ENCODE measurements at regions not wholly inside any gene's neighbourhood (a gene's known extent, or its start where the extent isn't known, plus 50 kb on each side); places are given as distances from the start of the nearest gene placed in this dataset.
"Not testable (repeated sequence)": the region's sequence is repeated elsewhere in the genome, so short reads cannot be mapped to it uniquely, and the experiment has no call there.

DNA sequence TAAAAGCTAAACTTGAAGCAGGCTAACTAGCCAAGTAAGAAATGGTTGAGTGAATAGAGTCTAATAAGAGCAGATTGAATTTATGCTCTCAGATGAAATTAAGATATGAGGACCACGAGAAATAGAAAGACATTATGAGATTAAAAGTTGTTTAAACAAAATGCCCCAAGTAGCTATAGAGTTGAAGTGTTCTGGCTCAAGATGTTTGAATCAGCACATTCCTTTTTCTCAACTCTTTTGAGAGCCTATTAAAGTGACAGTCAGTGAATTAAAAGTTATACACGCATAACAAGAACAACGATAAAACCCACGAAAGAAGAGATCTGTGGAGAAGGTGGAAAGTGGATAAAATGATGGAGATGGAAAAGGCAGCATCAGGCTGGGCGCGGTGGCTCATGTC is 322.2 kb upstream of the ANKRD30A start:
- Mint-ChIP-seq H3K4me1 (no peaks in the 10 kb centered on the region), H3K9me3 (peaks cover 3% of the 10 kb centered on the region), H3K27ac (no peak overlapping the region), H3K4me3 (no peak overlapping the region), H3K27me3 (no peaks in the 10 kb centered on the region), H3K36me3 (no peaks in the 10 kb centered on the region)
- DNase-seq: no peak
- CTCF ChIA-PET: no interaction called here

DNA sequence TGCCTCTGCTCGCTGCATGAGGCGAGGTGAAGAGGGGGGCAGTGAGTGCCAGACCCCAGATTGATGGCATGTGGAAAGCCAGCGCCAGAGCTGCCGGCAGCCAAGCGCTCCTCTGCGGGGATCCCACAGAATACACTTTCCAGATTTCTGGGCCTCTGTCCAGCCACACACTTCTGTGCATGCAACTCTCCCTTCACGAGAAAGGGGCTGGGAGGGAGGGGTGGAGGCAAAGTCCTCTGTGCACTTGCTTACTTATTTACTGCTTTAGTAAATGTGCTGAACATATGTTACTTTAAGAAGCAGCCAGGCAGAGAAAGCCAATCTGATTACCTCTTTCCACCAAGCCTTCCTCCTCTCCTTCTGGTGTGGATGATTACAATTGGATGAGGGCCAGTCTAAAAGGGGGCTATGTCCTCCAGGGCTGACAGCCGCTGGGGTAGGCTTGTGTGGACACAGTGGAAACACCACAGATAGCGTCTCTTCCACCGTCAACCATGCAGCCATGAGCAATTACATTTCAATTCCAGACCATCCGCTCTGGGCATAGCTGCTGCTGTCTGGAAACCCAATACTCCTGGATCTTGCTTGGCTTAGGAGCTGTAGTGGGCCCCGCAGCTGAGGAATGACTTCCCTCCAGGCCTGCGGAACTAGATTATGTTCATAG is 322.8 kb upstream of the ANKRD30A start:
- H3K4me3 Mint-ChIP-seq: no peak overlapping the region
- no peak for DNase-seq
- H3K4me1 Mint-ChIP-seq: no peaks in the 10 kb centered on the region
- no peak overlapping the region for H3K27ac Mint-ChIP-seq
- H3K36me3 Mint-ChIP-seq: no peaks in the 10 kb centered on the region
- H3K27me3 Mint-ChIP-seq: no peaks in the 10 kb centered on the region
- CTCF ChIA-PET: no interaction called here
- peaks cover 3% of the 10 kb centered on the region for H3K9me3 Mint-ChIP-seq

- CTCF ChIA-PET: no interaction called here
- H3K36me3 Mint-ChIP-seq: no peaks in the 10 kb centered on the region
- H3K27me3 Mint-ChIP-seq: no peaks in the 10 kb centered on the region
- no peak for DNase-seq
- H3K9me3 Mint-ChIP-seq: peaks cover 3% of the 10 kb centered on the region
- H3K27ac Mint-ChIP-seq: no peak overlapping the region
- H3K4me3 Mint-ChIP-seq: no peak overlapping the region
- no peaks in the 10 kb centered on the region for H3K4me1 Mint-ChIP-seq
Observed at GRCh38 chr10:36801660-36802059, 323.7 kb upstream of the ANKRD30A start.

DNA sequence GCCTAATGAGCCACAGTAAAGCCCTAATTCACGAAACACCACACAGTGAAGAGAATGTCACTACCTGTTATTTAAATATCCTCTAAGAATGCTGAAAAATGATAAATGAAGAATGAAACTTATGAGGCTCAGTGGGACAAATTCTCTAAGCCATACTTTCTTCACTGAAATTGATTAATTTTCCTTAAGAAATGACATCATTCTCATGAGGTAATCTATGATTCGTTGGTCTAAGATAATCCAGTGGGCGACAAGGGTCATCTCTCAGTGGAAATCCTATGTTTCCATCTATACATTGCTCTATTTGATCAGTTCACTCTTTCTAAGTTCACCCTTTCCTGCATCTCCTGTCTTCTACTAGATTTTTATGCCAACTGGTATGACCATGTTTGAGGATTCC is 330.4 kb upstream of the ANKRD30A start:
- CTCF ChIA-PET: no interaction called here
- Mint-ChIP-seq H3K27ac (no peak overlapping the region), H3K9me3 (peaks cover 2% of the 10 kb centered on the region), H3K27me3 (no peaks in the 10 kb centered on the region), H3K36me3 (no peaks in the 10 kb centered on the region), H3K4me1 (no peaks in the 10 kb centered on the region), H3K4me3 (no peak overlapping the region)
- no peak for DNase-seq

DNA sequence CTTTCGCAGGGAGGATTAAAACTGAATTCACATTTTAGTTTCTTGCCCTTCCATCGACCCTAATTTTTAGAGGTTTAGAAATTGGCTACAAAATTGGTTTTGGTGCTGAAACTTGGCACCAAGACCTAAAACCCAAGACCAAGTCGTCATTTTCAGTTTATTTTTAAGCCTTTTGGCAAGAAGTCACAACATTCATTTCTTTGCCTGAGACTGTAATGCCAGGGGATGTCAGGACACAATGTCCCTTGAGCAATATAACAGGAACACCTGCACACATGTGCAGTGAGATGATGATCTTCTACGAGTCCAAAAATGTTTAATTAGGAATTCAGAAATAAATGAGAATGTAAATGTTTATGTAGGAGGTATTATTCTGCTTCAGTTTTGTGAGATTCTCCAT is 335.4 kb upstream of the ANKRD30A start:
- CTCF ChIA-PET: no interaction called here
- Mint-ChIP-seq H3K27ac (no peak overlapping the region), H3K36me3 (no peaks in the 10 kb centered on the region), H3K9me3 (peaks cover 2% of the 10 kb centered on the region), H3K4me1 (no peaks in the 10 kb centered on the region), H3K4me3 (no peak overlapping the region), H3K27me3 (no peaks in the 10 kb centered on the region)
- DNase-seq: no peak

- Mint-ChIP-seq H3K27ac (no peak overlapping the region), H3K36me3 (no peaks in the 10 kb centered on the region), H3K27me3 (no peaks in the 10 kb centered on the region), H3K4me1 (no peaks in the 10 kb centered on the region), H3K9me3 (peaks cover 6% of the 10 kb centered on the region), H3K4me3 (no peak overlapping the region)
- CTCF ChIA-PET: no interaction called here
- DNase-seq: no peak
Observed at GRCh38 chr10:36788152-36788551, 337.2 kb upstream of the ANKRD30A start.

DNA sequence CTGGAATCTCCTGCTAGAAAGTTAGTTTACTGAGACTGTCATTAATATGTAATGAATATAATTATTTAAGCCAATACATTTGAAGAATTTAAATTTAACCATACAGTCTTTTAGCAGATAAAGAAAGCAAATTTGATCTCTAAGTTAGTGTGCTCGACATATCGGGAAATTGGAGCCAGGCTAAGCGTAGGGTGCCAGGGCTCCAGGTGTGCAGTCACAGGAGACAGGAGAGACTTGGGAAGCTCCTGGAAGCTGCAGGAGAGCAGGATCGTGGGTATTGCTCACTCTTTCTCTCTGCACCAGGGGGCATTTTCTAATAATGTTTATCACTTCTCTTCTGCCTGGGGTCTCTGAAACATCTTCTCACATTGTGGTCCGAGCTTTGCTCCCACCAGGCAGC is 342.0 kb upstream of the ANKRD30A start:
- CTCF ChIA-PET: no interaction called here
- DNase-seq: no peak
- no peaks in the 10 kb centered on the region for H3K36me3 Mint-ChIP-seq
- no peaks in the 10 kb centered on the region for H3K4me1 Mint-ChIP-seq
- no peaks in the 10 kb centered on the region for H3K27me3 Mint-ChIP-seq
- no peak overlapping the region for H3K27ac Mint-ChIP-seq
- H3K9me3 Mint-ChIP-seq: peaks cover 6% of the 10 kb centered on the region
- H3K4me3 Mint-ChIP-seq: no peak overlapping the region

GRCh38 chr10:36781570-36781969 is 343.8 kb upstream of the ANKRD30A start:
- CTCF ChIA-PET: no interaction called here
- H3K36me3 Mint-ChIP-seq: no peaks in the 10 kb centered on the region
- no peak overlapping the region for H3K4me3 Mint-ChIP-seq
- H3K27me3 Mint-ChIP-seq: no peaks in the 10 kb centered on the region
- H3K4me1 Mint-ChIP-seq: no peaks in the 10 kb centered on the region
- no peak overlapping the region for H3K27ac Mint-ChIP-seq
- no peak for DNase-seq
- peaks cover 6% of the 10 kb centered on the region for H3K9me3 Mint-ChIP-seq

DNA sequence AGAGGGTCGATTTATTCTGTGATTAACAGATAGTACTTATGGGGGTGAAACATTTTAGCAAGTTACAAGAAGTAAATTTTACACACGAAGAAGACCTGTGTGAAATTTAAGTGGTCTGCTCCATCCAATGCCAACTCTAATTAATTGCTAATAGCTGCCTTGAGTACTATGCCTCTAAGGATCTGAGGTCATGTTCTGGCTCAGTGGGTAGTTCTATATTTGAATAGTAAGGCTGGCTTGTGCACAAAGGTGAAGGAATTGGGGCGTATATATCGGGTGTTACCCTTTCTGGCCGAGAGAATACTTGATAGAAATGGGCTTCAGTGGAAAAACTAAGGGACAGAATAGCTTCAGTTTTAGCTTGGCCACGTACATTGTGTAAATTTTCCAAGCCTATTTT is 345.2 kb upstream of the ANKRD30A start:
- H3K4me1 Mint-ChIP-seq: no peaks in the 10 kb centered on the region
- H3K36me3 Mint-ChIP-seq: no peaks in the 10 kb centered on the region
- DNase-seq: no peak
- no peak overlapping the region for H3K4me3 Mint-ChIP-seq
- no peak overlapping the region for H3K27ac Mint-ChIP-seq
- no peaks in the 10 kb centered on the region for H3K27me3 Mint-ChIP-seq
- CTCF ChIA-PET: no interaction called here
- H3K9me3 Mint-ChIP-seq: peaks cover 6% of the 10 kb centered on the region

DNA sequence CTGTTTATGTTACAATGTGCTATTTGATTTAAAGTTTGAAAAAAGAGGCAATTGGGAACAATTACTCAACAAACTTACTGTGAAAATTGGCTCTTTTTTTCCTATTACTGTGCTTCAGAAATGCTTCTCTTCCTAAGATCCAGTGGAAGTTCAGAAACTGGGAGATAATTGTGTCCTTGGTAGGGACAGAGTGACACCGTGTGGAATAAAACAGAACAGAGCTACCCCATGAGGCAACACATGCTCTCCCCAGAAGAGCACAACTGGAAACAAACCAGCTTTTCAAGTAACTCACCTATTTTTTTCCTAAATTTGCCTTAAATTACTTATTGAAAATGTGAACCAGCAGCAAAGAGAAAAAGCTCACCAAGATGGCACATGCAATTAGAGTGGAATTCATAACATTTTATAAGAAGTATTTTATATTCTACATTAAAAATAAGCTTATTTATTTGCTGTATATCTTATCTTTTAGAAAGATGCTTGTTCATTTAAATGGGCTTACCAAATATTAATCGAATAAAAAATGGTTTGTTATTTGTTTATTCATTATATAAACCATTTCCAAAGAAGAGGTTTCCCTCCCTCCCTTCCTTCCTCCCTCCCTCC is 346.1 kb upstream of the ANKRD30A start:
- CTCF ChIA-PET: interaction anchor here (1.1 kb wide), 1 partner anchor 1143 kb away, joined by 3 read pairs; no protein-coding TSS in a partner anchor
- no peaks in the 10 kb centered on the region for H3K27me3 Mint-ChIP-seq
- no peaks in the 10 kb centered on the region for H3K36me3 Mint-ChIP-seq
- no peak overlapping the region for H3K27ac Mint-ChIP-seq
- DNase-seq: no peak
- H3K4me1 Mint-ChIP-seq: no peaks in the 10 kb centered on the region
- H3K9me3 Mint-ChIP-seq: peaks cover 4% of the 10 kb centered on the region
- no peak overlapping the region for H3K4me3 Mint-ChIP-seq

- Mint-ChIP-seq H3K27ac (no peak overlapping the region), H3K27me3 (no peaks in the 10 kb centered on the region)
Observed at GRCh38 chr10:36778651-36779050, 346.7 kb upstream of the ANKRD30A start.

DNA sequence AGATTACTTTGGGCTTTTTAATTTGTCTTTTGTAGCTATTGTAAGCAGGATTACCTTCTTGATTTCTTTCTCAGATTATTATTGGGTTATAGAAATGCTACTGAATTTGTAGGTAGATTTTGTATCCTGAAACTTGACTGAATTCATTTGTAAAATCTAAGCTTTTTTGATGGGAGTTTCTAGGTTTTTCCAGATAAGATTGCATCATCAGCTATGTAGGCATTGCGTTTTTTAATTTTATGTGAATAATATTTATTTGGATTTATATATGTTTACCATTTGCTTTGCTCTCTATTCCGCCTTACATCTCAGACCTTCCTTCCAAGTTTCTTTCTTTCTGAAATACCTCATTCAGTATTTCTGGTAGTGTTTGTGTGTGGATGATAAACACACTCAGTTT is 351.7 kb upstream of the ANKRD30A start:
- no peak overlapping the region for H3K4me3 Mint-ChIP-seq
- H3K9me3 Mint-ChIP-seq: peaks cover 8% of the 10 kb centered on the region
- no peak for DNase-seq
- no peaks in the 10 kb centered on the region for H3K4me1 Mint-ChIP-seq
- H3K36me3 Mint-ChIP-seq: no peaks in the 10 kb centered on the region
- no peaks in the 10 kb centered on the region for H3K27me3 Mint-ChIP-seq
- CTCF ChIA-PET: no interaction called here
- no peak overlapping the region for H3K27ac Mint-ChIP-seq

More at GRCh38 chr10:36778651-36779050, 346.7 kb upstream of the ANKRD30A start:
- CTCF ChIA-PET: interaction anchor here (1.1 kb wide), 1 partner anchor 1143 kb away, joined by 3 read pairs; no protein-coding TSS in a partner anchor
- no peak for DNase-seq
- Mint-ChIP-seq H3K36me3 (no peaks in the 10 kb centered on the region), H3K9me3 (peaks cover 3% of the 10 kb centered on the region), H3K4me1 (no peaks in the 10 kb centered on the region), H3K4me3 (no peak overlapping the region)

DNA sequence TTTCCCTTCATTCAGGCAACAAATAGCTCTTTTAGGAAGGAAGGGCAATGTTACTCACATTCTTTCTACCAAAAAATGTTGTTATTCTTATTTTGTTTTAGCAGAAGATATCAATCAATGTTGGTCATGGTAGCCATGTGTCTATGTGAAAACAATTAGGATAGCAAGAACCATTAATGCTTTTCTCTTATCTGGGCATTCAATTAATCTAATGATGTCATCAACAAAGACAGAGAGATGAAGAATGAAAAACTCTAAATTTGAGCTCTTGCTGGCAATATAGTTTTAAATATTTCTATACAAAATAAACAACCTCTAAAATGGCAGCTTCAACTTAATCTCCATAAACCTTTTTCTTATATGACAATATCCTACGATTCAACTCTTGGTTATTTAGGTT is 353.7 kb upstream of the ANKRD30A start:
- H3K27ac Mint-ChIP-seq: no peak overlapping the region
- no peaks in the 10 kb centered on the region for H3K27me3 Mint-ChIP-seq
- no peak overlapping the region for H3K4me3 Mint-ChIP-seq
- DNase-seq: no peak
- H3K36me3 Mint-ChIP-seq: no peaks in the 10 kb centered on the region
- no peaks in the 10 kb centered on the region for H3K4me1 Mint-ChIP-seq
- CTCF ChIA-PET: no interaction called here
- H3K9me3 Mint-ChIP-seq: peaks cover 8% of the 10 kb centered on the region

GRCh38 chr10:36769741-36770140 is 355.7 kb upstream of the ANKRD30A start:
- H3K4me3 Mint-ChIP-seq: not testable (repeated sequence)

DNA sequence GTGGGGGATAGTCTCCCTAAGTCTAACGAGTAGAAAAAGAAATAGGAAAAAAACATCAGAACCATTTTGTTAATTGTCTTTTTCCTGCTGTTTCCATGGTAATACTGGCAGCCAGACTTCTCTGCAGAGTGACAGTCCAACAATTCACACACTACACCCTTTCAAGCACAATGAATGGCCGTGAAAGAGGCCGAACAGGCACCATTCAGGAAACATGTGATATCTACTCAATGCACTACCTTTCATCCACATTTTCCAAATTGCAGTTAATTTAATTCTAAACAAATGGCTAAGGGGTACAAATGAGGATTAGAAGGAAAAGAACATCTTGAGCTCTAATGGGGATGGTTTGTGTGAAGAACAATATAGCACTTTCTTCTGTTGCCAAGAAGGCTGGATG is 358.5 kb upstream of the ANKRD30A start:
- Mint-ChIP-seq H3K36me3 (no peaks in the 10 kb centered on the region), H3K4me3 (no peak overlapping the region), H3K9me3 (peaks cover 4% of the 10 kb centered on the region), H3K27me3 (no peaks in the 10 kb centered on the region), H3K4me1 (no peaks in the 10 kb centered on the region), H3K27ac (no peak overlapping the region)
- no peak for DNase-seq
- CTCF ChIA-PET: no interaction called here

More at GRCh38 chr10:36769741-36770140, 355.7 kb upstream of the ANKRD30A start:
- CTCF ChIA-PET, H3K4me1 Mint-ChIP-seq, H3K27me3 Mint-ChIP-seq, DNase-seq, H3K36me3 Mint-ChIP-seq, H3K27ac Mint-ChIP-seq, H3K9me3 Mint-ChIP-seq: not testable (repeated sequence)

Data from activated naive CD4-positive, alpha-beta T cell treated with anti-CD3 and anti-CD28 coated beads, Interleukin-2, amount 10 ng/mL, durations not matched to agents 7 days and 5 days (primary cell).